ENCODE measurements at regions not wholly inside any gene's neighbourhood (a gene's known extent, or its start where the extent isn't known, plus 50 kb on each side); places are given as distances from the start of the nearest gene placed in this dataset.
"Not testable (repeated sequence)": the region's sequence is repeated elsewhere in the genome, so short reads cannot be mapped to it uniquely, and the experiment has no call there.

- no peak for DNase-seq
Measured at GRCh38 chr4:62510228-62510627, 1310.1 kb downstream of the ADGRL3 start.

GRCh38 chr4:62500296-62500695, 1300.2 kb downstream of the ADGRL3 start:
- no peak for DNase-seq

GRCh38 chr4:62495032-62495431, 1294.9 kb downstream of the ADGRL3 start:
- DNase-seq = no peak

GRCh38 chr4:62491756-62492155, 1291.6 kb downstream of the ADGRL3 start:
- not testable (repeated sequence) for DNase-seq

GRCh38 chr4:62490635-62491034, 1290.5 kb downstream of the ADGRL3 start:
- DNase-seq = no peak

- no peak for DNase-seq
Measured at GRCh38 chr4:62487016-62487415, 1286.9 kb downstream of the ADGRL3 start.

DNA sequence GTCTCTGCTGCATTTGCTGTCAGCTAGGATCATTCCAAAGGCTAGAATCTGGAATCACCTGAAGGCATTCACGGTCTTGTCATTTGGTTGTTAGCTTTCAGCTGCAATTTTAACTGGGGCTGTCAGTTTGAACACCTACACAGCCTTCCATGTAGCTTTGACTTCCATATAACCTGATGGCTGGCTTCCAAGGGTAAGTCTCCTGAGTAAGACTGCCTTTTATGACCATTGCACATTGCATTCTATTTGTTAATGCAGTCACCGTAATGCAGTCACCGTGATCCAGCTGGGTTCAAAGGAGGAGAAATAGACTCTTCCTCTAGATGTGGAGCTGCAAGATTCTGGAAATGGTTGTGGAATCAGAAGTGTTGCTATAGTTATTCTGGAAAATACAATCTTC, 1284.2 kb downstream of the ADGRL3 start:
- DNase-seq = no peak

GRCh38 chr4:62482355-62482754, 1282.2 kb downstream of the ADGRL3 start:
- DNase-seq = no peak

- DNase-seq = no peak
Measured at GRCh38 chr4:62475596-62475995, 1275.5 kb downstream of the ADGRL3 start.

DNA sequence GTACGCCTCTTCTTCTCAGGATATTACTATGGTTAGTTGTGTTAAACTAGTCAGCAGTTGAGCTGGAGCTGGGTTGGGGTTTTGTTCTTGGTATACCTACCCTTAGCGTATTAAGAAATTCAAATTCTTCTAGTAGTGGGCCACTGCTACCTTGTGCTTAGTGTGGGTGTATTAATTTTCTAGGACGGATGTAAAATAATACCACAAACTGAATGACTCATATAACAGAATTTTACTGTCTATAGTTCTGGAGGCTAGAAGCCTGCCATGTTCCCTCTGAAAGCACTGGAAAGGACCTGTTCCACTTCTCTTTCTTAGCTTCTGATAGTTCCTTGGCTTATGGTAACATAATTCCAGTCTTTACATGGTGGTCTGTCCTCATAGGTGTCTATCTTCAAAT, 1274.7 kb downstream of the ADGRL3 start:
- DNase-seq = no peak

GRCh38 chr4:62471021-62471420, 1270.9 kb downstream of the ADGRL3 start:
- no peak for DNase-seq

DNA sequence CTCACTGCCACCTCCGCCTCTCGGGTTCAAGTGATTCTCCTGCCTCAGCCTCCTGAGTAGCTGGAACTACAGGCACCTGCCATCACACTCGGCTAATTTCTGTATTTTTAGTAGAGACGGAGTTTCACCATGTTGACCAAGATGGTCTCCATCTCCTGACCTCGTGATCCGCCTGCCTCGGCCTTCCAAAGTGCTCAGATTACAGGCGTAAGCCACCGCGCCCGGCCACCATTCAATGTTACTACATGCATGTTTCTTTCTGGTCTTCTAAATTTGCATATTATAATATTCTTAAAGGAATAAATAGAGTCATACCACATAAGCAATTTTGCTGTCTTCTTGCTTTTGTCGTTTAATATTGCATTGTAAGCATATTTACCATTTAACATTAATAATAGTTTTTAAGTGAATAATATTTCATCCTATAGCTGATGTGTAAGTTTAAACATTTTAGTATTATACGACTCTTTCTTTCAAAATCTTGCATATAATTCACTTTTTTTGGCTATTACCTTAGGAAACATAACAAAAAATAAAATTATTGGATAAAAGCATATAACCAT, 1270.4 kb downstream of the ADGRL3 start:
- DNase-seq = no peak

- no peak for DNase-seq
Measured at GRCh38 chr4:62470020-62470419, 1269.9 kb downstream of the ADGRL3 start.

GRCh38 chr4:62461961-62462360, 1261.8 kb downstream of the ADGRL3 start:
- DNase-seq = no peak

- no peak for DNase-seq
Measured at GRCh38 chr4:62460329-62460728, 1260.2 kb downstream of the ADGRL3 start.

DNA sequence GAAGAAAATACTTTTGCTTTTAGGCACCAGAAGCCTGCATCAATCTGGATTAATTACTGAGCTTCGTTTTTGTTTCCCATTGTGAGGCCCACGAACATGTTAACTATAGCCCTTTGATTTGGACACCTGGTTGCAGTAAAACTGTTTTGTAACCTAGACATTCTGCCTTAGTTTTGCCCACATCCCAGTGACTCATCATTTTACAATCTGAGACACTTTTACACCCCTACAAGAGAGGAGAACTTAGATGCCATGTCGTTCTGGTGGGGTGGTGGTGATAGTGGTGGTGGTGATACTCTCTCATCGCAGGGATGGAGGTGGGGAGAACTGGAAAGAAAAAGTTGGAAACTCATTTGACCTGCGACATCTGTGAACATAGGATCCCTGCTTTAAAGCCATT, 1257.2 kb downstream of the ADGRL3 start:
- no peak for DNase-seq

DNA sequence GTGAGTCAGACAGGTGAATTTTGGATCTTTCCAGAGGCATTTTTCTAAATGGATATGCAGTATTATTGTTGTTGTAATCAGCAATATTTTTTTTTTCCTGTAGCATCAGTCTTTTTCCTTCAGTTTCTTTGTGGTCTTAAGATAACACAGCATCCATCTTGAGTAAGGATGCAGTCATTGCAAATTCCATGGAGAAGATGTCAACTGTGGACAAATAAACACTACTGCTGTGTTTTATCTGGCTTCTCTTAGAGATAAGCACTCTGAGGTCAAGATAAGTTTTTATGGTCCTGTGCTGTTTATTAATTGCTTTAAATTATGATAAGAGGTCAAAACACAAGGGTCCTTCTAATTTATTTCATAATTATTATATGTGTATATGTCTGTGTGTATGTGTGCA, 1255.7 kb downstream of the ADGRL3 start:
- DNase-seq = no peak

DNA sequence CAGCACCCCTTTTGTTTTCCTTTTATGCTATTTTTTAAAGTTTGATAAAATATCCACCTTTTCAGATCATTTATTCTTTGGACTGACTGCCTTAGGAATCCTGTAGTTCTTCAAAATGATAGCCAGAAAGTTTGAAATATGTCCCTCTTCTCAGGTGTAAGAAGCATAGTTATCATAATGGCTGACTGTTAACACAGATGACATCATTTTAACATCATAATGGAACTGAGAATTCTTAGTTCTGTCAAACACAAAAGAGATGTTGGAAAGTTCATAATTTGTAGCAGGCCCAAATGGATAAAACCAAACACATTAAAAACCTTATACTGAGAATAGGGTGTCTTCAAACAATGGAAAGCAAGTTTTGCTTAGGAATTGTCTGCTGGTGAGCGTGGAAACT, 1254.4 kb downstream of the ADGRL3 start:
- no peak for DNase-seq

- DNase-seq = no peak
Measured at GRCh38 chr4:62450740-62451139, 1250.6 kb downstream of the ADGRL3 start.

DNA sequence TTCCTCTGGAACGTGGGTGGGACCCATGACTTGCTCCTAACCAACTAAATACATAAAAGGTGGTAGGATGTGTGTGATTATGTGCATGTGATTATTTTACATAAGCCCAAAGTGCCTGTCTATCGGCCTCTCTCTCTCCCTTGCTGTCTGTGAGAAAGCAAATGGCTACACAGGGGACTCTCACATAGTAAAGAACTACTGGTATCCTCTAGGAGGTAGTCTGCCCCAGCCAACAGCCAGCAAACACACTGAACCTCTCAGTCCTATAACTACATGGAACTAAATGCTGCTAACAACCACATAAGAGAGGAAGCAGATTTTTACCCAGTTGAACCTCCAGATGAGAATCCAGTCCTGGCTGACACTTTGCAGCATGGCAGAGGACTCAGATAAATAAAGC, 1249.4 kb downstream of the ADGRL3 start:
- DNase-seq = no peak

GRCh38 chr4:62448911-62449310, 1248.8 kb downstream of the ADGRL3 start:
- DNase-seq = no peak

DNA sequence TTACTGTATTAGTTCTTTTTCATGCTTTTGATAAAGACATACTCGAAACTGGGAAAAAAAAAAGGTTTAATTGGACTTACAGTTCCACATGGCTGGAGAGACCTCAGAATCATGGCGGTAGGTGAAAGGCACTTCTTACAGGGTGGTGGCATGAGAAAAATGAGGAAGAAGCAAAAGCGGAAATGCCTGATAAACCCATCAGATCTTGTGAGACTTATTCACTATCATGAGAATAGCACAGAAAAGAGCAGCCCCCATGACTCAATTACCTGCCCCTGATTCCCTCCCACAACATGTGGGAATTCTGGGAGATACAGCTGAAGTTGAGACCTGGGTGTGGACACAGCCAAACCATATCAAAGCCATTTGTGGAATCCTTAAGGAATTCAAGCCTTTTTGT, 1238.9 kb downstream of the ADGRL3 start:
- no peak for DNase-seq

- DNase-seq = no peak
Measured at GRCh38 chr4:62434921-62435320, 1234.8 kb downstream of the ADGRL3 start.

GRCh38 chr4:62431513-62432231, 1231.5 kb downstream of the ADGRL3 start:
- DNase-seq = not testable (repeated sequence)

DNA sequence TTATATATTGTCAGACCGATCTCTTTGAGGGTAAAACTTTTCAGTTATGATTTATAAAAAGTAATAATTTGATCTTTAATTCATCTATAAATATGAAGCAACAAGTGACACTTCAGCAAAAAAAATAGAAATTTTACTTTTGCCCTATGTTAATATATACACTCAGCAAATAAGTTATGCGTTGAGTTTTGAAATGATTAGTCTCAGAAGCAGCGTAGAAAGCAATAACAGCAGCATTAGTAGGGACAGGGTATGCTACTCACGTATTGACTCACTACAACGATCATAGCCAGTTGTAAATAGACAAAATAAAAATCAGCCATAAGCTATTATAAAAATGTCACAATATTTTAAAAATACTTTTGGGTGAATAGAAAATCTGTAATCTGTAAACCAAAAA, 1229.2 kb downstream of the ADGRL3 start:
- no peak for DNase-seq
